Liver (tissue), 8 donors: ENCODE measurements at regions not wholly inside any gene's neighbourhood (a gene's known extent, or its start where the extent isn't known, plus 50 kb on each side); places are given as distances from the start of the nearest gene placed in this dataset.

Experiments used
- DNase-seq: peaks from one replicate; pipeline ENCODE4 v3.0.0-alpha.2; 2017; ENCODE audit warnings: low spot score
- H3K27ac ChIP-seq, 2 donors: one replicate each; pipeline ENCODE4 v1.7.0; 2013; ENCODE audit warnings: inconsistent platforms in 2 of 2, low read length in 2 of 2, control low read depth in 1 of 2, low read depth in 1 of 2, mild to moderate bottlenecking in 1 of 2
- H3K27me3 ChIP-seq, 4 donors: one replicate each; pipeline versions ENCODE4 v1.6.1 to v1.7.0; 2013; ENCODE audit warnings: low read length in 3 of 4, inconsistent platforms in 1 of 4, mild to moderate bottlenecking in 1 of 4, moderate library complexity in 1 of 4; ENCODE audit not compliant: control insufficient read depth in 4 of 4, insufficient read depth in 4 of 4
- H3K36me3 ChIP-seq, 4 donors: one replicate each; pipeline versions ENCODE4 v1.6.1 to v1.7.0; 2013; ENCODE audit warnings: low read length in 3 of 4, mild to moderate bottlenecking in 3 of 4, low read depth in 1 of 4, moderate library complexity in 1 of 4; ENCODE audit not compliant: control insufficient read depth in 4 of 4, insufficient read depth in 3 of 4
- H3K4me1 ChIP-seq, 4 donors: one replicate each; pipeline versions ENCODE4 v1.6.1 to v1.7.0; 2013; ENCODE audit warnings: low read length in 3 of 4, mild to moderate bottlenecking in 3 of 4, moderate library complexity in 1 of 4; ENCODE audit not compliant: control insufficient read depth in 4 of 4, insufficient read depth in 4 of 4
- H3K4me3 ChIP-seq, 3 donors: one replicate each; pipeline versions ENCODE4 v1.6.1 to v1.7.0; 2013; ENCODE audit warnings: low read length in 3 of 3, control low read depth in 1 of 3, low read depth in 1 of 3, mild to moderate bottlenecking in 1 of 3
- H3K9ac ChIP-seq, 2 donors: one replicate each; pipeline ENCODE4 v1.7.0; 2013; ENCODE audit warnings: low read length in 2 of 2, mild to moderate bottlenecking in 2 of 2, moderate library complexity in 2 of 2, control low read depth in 1 of 2, low read depth in 1 of 2
- H3K9me3 ChIP-seq, 4 donors: one replicate each; pipeline versions ENCODE4 v1.6.1 to v1.7.0; 2013; ENCODE audit warnings: low read length in 3 of 4; ENCODE audit not compliant: control insufficient read depth in 4 of 4
- EGR1 ChIP-seq, 2 donors: IDR thresholded peaks; 2 replicates each; pipeline ENCODE4 v1.6.1; 2016 to 2018; ENCODE audit warnings: antibody characterized with exemption in 2 of 2, low read depth in 2 of 2
- FOXA2 ChIP-seq: IDR thresholded peaks from 2 replicates; pipeline ENCODE4 v1.6.1; 2016; ENCODE audit warnings: antibody characterized with exemption
- GABPA ChIP-seq, 2 donors: IDR thresholded peaks in 1 of 2; conservative IDR thresholded peaks in 1 of 2; 2 replicates each; pipeline ENCODE4 v1.6.1; 2016; ENCODE audit warnings: antibody characterized with exemption in 2 of 2, mild to moderate bottlenecking in 1 of 2, moderate library complexity in 1 of 2
- HNF4G ChIP-seq: IDR thresholded peaks from 2 replicates; pipeline ENCODE4 v1.6.1; 2016; ENCODE audit warnings: antibody characterized with exemption
- JUND ChIP-seq, 2 donors: IDR thresholded peaks; 2 replicates each; pipeline ENCODE4 v1.6.1; 2016; ENCODE audit warnings: antibody characterized with exemption in 2 of 2
- NR2F2 ChIP-seq: IDR thresholded peaks from 2 replicates; pipeline ENCODE4 v1.6.1; 2016; ENCODE audit warnings: antibody characterized with exemption
- RAD21 ChIP-seq, 2 donors: IDR thresholded peaks; 2 replicates each; pipeline ENCODE4 v1.6.1; 2016; ENCODE audit warnings: antibody characterized with exemption in 2 of 2, mild to moderate bottlenecking in 2 of 2
- REST ChIP-seq: IDR thresholded peaks from 2 replicates; pipeline ENCODE4 v1.6.1; 2016; ENCODE audit warnings: antibody characterized with exemption, mild to moderate bottlenecking
- RXRA ChIP-seq, 2 donors: IDR thresholded peaks; 2 replicates each; pipeline ENCODE4 v1.6.1; 2017 to 2018; ENCODE audit warnings: antibody characterized with exemption in 2 of 2, mild to moderate bottlenecking in 1 of 2
- SP1 ChIP-seq: IDR thresholded peaks from 2 replicates; pipeline ENCODE4 v1.6.1; 2018; ENCODE audit warnings: antibody characterized with exemption, mild to moderate bottlenecking
- TAF1 ChIP-seq: conservative IDR thresholded peaks from 2 replicates; pipeline ENCODE4 v1.6.1; 2016; ENCODE audit warnings: antibody characterized with exemption, mild to moderate bottlenecking
- ZBTB33 ChIP-seq: IDR thresholded peaks from 2 replicates; pipeline ENCODE4 v1.6.1; 2016; ENCODE audit warnings: antibody characterized with exemption
- WGBS: extraction: QIAGEN DNeasy Blood & Tissue Kit; methylation state at CpG from one replicate; pipeline ENCODE4 v1.1.7; 2013; 5-methylcytosine and 5-hydroxymethylcytosine counted together
- TF ChIP-seq, protein P1 (sequence below): fragments of 150-350 bp; IDR thresholded peaks from 2 replicates; pipeline ENCODE4 v1.5.1; 2017; ENCODE audit warnings: improper control_type of control experiment, low read depth, low read length; ENCODE audit not compliant: missing input control
- TF ChIP-seq, protein P2 (sequence below): IDR thresholded peaks from 2 replicates; pipeline ENCODE4 v1.6.1; 2016; ENCODE audit warnings: antibody characterized with exemption
- donor health status: healthy.
- donor health status: healthy.
- donor health status: healthy.
- donor health status: healthy.
- donor health status: healthy.

GRCh38 chr11:127675581-127675980 is 675.0 kb upstream of the KIRREL3 start:
- H3K9me3 ChIP-seq: no peaks in the 10 kb centered on the region
- H3K27me3 ChIP-seq: no peaks in the 10 kb centered on the region
- no peak overlapping the region for H3K9ac ChIP-seq
- H3K36me3 ChIP-seq: no peaks in the 10 kb centered on the region
- DNase-seq: no peak
- H3K4me3 ChIP-seq: no peak overlapping the region
- H3K4me1 ChIP-seq: peaks cover 0 to 11% (median under 1%) of the 10 kb centered on the region in 4 donors
- 39% methylated on average over 2 of the region's 2 CpGs for WGBS
- H3K27ac ChIP-seq: no peak overlapping the region
- TF ChIP-seq ZBTB33 (no peak), RXRA (IDR thresholded peaks at IDR 0.05) (peak; percentile 33 to 57)

DNA sequence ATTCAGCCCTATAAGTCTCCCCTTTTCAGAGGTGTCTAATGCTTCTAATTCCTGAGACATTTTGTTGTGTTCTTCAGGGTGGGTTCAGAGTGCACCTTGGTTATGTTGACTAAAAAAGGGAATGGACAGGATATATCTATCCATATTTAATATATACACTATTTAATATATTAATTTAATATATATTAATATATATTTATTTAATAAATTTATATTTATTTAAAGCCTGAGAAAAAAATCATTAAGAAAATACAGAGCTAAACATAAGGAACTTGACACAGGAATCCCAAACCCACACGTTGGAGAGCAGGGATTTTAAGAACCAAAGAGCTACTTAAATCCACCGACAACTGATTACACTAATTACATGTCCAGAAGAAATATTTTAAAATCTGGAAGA is 674.2 kb upstream of the KIRREL3 start:
- Histone ChIP-seq H3K4me3 (no peak overlapping the region), H3K9ac (no peak overlapping the region), H3K9me3 (no peaks in the 10 kb centered on the region), H3K36me3 (no peaks in the 10 kb centered on the region), H3K27ac (no peak overlapping the region), H3K4me1 (peaks cover 0 to 9% (median under 1%) of the 10 kb centered on the region in 4 donors), H3K27me3 (no peaks in the 10 kb centered on the region)
- 92% methylated on average over 2 of the region's 2 CpGs for WGBS
- TF ChIP-seq RXRA (IDR thresholded peaks at IDR 0.05) (no peak), JUND (IDR thresholded peaks at IDR 0.05) (no peak), RAD21 (IDR thresholded peaks at IDR 0.05) (no peak), HNF4G (no peak), SP1 (no peak), EGR1 (IDR thresholded peaks at IDR 0.05; ENCODE audit: low read depth in 2 of 2) (no peak), REST (no peak), FOXA2 (no peak), TAF1 (no peak), GABPA (IDR thresholded peaks at IDR 0.05 in 1 of 2, conservative IDR thresholded peaks at IDR 0.05 in 1 of 2) (no peak), NR2F2 (no peak)
- TF ChIP-seq, protein P1, sequence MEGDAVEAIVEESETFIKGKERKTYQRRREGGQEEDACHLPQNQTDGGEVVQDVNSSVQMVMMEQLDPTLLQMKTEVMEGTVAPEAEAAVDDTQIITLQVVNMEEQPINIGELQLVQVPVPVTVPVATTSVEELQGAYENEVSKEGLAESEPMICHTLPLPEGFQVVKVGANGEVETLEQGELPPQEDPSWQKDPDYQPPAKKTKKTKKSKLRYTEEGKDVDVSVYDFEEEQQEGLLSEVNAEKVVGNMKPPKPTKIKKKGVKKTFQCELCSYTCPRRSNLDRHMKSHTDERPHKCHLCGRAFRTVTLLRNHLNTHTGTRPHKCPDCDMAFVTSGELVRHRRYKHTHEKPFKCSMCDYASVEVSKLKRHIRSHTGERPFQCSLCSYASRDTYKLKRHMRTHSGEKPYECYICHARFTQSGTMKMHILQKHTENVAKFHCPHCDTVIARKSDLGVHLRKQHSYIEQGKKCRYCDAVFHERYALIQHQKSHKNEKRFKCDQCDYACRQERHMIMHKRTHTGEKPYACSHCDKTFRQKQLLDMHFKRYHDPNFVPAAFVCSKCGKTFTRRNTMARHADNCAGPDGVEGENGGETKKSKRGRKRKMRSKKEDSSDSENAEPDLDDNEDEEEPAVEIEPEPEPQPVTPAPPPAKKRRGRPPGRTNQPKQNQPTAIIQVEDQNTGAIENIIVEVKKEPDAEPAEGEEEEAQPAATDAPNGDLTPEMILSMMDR: no peak
- TF ChIP-seq, protein P2, sequence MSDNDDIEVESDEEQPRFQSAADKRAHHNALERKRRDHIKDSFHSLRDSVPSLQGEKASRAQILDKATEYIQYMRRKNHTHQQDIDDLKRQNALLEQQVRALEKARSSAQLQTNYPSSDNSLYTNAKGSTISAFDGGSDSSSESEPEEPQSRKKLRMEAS: no peak
- no peak for DNase-seq
